Keratinocyte (primary cell): ENCODE measurements at regions not wholly inside any gene's neighbourhood (a gene's known extent, or its start where the extent isn't known, plus 50 kb on each side); places are given as distances from the start of the nearest gene placed in this dataset.

Experiments
- DNase-seq: peaks from one replicate; pipeline ENCODE4 v3.0.0-alpha.2; 2011; ENCODE audit warnings: low read depth, missing footprints, low spot score
- FAIRE-seq: peaks from 2 replicates; lab custom pipeline; 2011; peaks lifted over from hg19 to GRCh38; lab: Jason Lieb, UNC
- H2AFZ ChIP-seq: 2 replicates; pipeline ENCODE4 v1.6.0; 2012; ENCODE audit warnings: low read length, control low read depth, inconsistent platforms; ENCODE audit not compliant: control insufficient read depth
- H3K27ac ChIP-seq: 2 replicates; pipeline ENCODE4 v1.5.1; 2011; ENCODE audit warnings: low read length; ENCODE audit not compliant: control insufficient read depth, insufficient read depth
- H3K27me3 ChIP-seq: 3 replicates; pipeline ENCODE4 v1.6.0; 2011; ENCODE audit warnings: low read length; ENCODE audit not compliant: control insufficient read depth, insufficient read depth; ENCODE audit errors: extremely low read depth
- H3K36me3 ChIP-seq, 2 experiments: 2 replicates in 1 of 2; 3 replicates in 1 of 2; pipeline ENCODE4 v1.5.1; 2011; ENCODE audit warnings: low read length in 2 of 2, mild to moderate bottlenecking in 1 of 2; ENCODE audit not compliant: control insufficient read depth in 2 of 2, insufficient read depth in 2 of 2; ENCODE audit errors: extremely low read depth in 1 of 2
- H3K4me1 ChIP-seq: 3 replicates; pipeline ENCODE4 v1.5.1; 2011; ENCODE audit warnings: low read length; ENCODE audit not compliant: control insufficient read depth, insufficient read depth; ENCODE audit errors: extremely low read depth
- H3K4me2 ChIP-seq: 3 replicates; pipeline ENCODE4 v1.6.0; 2011; ENCODE audit warnings: low read depth, low read length; ENCODE audit not compliant: control insufficient read depth, insufficient read depth; ENCODE audit errors: extremely low read depth
- H3K4me3 ChIP-seq, 3 experiments: fragments of 200-600 bp in 1 of 3; sonication (generic) in 1 of 3; 2 replicates in 2 of 3; 3 replicates in 1 of 3; pipeline ENCODE4 v1.5.1; 2011 to 2016; ENCODE audit warnings: low read length in 3 of 3, mild to moderate bottlenecking in 3 of 3, control low read depth in 2 of 3, inconsistent platforms in 1 of 3, low read depth in 1 of 3, mixed read lengths in 1 of 3, mixed run types in 1 of 3, moderate library complexity in 1 of 3; ENCODE audit not compliant: control insufficient read depth in 2 of 3, insufficient read depth in 2 of 3; ENCODE audit errors: extremely low read depth in 1 of 3
- H3K79me2 ChIP-seq: 2 replicates; pipeline ENCODE4 v1.6.0; 2012; ENCODE audit warnings: low read length; ENCODE audit not compliant: control insufficient read depth, insufficient read depth
- H3K9ac ChIP-seq: 3 replicates; pipeline ENCODE4 v1.6.0; 2011; ENCODE audit warnings: low read length; ENCODE audit not compliant: control insufficient read depth, insufficient read depth; ENCODE audit errors: extremely low read depth
- H3K9me1 ChIP-seq: 3 replicates; pipeline ENCODE4 v1.6.0; 2011; ENCODE audit warnings: low read length; ENCODE audit not compliant: control insufficient read depth, insufficient read depth; ENCODE audit errors: extremely low read depth
- H3K9me3 ChIP-seq: 2 replicates; pipeline ENCODE4 v1.5.1; 2012; ENCODE audit warnings: low read depth, low read length; ENCODE audit not compliant: control insufficient read depth
- H4K20me1 ChIP-seq: 3 replicates; pipeline ENCODE4 v1.6.0; 2011; ENCODE audit warnings: low read length; ENCODE audit not compliant: control insufficient read depth, insufficient read depth; ENCODE audit errors: extremely low read depth
- EZH2 ChIP-seq: IDR thresholded peaks from one replicate; pipeline ENCODE4 v1.6.1; 2012; ENCODE audit warnings: inconsistent platforms, mild to moderate bottlenecking, low read length, moderate library complexity
- dilution Hi-C: fragments of 300-500 bp; cut with MboI; formaldehyde crosslinking; loops from one replicate; pipeline ENCODE4 v1.7.0; 2020; ENCODE audit warnings: low sequenced_read_pairs; ENCODE audit not compliant: extremely low pct_ligation_motif_present
- TF ChIP-seq, protein P1 (sequence below), 3 experiments: IDR thresholded peaks in 1 of 3; conservative IDR thresholded peaks in 1 of 3; optimal IDR thresholded peaks in 1 of 3; 2 replicates in 2 of 3; 3 replicates in 1 of 3; pipeline versions ENCODE3 to v1.5.1; 2011; ENCODE audit warnings: low read length in 3 of 3, mild to moderate bottlenecking in 3 of 3, moderate library complexity in 2 of 3, control low read depth in 1 of 3, inconsistent platforms in 1 of 3; ENCODE audit not compliant: insufficient read depth in 2 of 3; ENCODE audit errors: extremely low read depth in 1 of 3

GRCh38 chr20:60261333-60261732 lies 303.1 kb downstream of the CDH26 start:
- FAIRE-seq, result no peak
- dilution Hi-C loops, result no loop called here
- TF ChIP-seq, protein P1, sequence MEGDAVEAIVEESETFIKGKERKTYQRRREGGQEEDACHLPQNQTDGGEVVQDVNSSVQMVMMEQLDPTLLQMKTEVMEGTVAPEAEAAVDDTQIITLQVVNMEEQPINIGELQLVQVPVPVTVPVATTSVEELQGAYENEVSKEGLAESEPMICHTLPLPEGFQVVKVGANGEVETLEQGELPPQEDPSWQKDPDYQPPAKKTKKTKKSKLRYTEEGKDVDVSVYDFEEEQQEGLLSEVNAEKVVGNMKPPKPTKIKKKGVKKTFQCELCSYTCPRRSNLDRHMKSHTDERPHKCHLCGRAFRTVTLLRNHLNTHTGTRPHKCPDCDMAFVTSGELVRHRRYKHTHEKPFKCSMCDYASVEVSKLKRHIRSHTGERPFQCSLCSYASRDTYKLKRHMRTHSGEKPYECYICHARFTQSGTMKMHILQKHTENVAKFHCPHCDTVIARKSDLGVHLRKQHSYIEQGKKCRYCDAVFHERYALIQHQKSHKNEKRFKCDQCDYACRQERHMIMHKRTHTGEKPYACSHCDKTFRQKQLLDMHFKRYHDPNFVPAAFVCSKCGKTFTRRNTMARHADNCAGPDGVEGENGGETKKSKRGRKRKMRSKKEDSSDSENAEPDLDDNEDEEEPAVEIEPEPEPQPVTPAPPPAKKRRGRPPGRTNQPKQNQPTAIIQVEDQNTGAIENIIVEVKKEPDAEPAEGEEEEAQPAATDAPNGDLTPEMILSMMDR (optimal IDR thresholded peaks at IDR 0.05 in 1 of 3, IDR thresholded peaks at IDR 0.05 in 1 of 3, conservative IDR thresholded peaks at IDR 0.05 in 1 of 3; ENCODE audit: extremely low read depth in 1 of 3, insufficient read depth in 2 of 3, low read length in 3 of 3), result no peak
- no peak for TF ChIP-seq EZH2

DNA sequence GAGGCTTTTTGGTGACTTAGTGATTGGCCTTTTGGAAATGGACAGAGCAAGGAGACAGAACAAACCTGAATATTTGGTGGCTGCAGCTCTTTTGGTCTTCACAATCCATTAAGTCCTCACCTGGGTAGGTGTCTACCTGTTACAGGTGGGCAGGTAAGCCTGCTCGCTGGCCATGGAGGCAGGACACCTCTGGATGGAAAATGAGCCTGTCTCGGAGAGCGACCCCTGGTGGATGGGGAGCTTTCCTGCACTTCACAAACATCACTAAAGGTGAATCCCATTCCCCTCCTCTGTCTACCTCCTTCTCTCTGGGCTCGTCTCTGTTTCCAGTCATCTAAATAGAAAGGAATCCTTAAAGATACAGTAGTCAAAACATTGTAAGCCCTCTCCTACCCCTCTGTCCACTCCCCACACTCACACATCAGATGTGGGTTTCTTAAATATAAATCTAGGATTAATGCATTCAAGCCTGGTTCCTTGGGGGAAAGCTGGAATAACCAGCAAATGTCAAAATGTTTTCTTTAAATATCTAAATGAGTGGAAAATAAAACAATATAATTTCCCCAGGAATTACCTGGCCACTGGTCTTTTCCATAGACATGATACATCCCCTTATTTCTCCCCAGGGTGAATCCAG lies 304.9 kb downstream of the CDH26 start:
- FAIRE-seq (peak; percentile 79), DNase-seq (no peak)
- dilution Hi-C loops, result no loop called here
- Histone ChIP-seq H3K79me2 (no peaks in the 10 kb centered on the region), H3K27ac (no peak overlapping the region), H4K20me1 (no peaks in the 10 kb centered on the region), H3K4me2 (no peak overlapping the region), H2AFZ (no peak overlapping the region), H3K36me3 (no peaks in the 10 kb centered on the region), H3K4me3 (no peak overlapping the region), H3K9ac (no peak overlapping the region), H3K9me3 (no peaks in the 10 kb centered on the region), H3K27me3 (peaks cover 12% of the 10 kb centered on the region), H3K4me1 (no peaks in the 10 kb centered on the region), H3K9me1 (no peaks in the 10 kb centered on the region)
- TF ChIP-seq EZH2, result no peak
- TF ChIP-seq, protein P1 (optimal IDR thresholded peaks at IDR 0.05 in 1 of 3, IDR thresholded peaks at IDR 0.05 in 1 of 3, conservative IDR thresholded peaks at IDR 0.05 in 1 of 3; ENCODE audit: extremely low read depth in 1 of 3, insufficient read depth in 2 of 3, low read length in 3 of 3), result peak; percentile 94 to 95 (median 94)

More at GRCh38 chr20:60261333-60261732, 303.1 kb downstream of the CDH26 start:
- Histone ChIP-seq H3K9me3 (no peaks in the 10 kb centered on the region), H4K20me1 (no peaks in the 10 kb centered on the region), H3K9me1 (no peaks in the 10 kb centered on the region), H3K4me1 (no peaks in the 10 kb centered on the region), H3K9ac (no peak overlapping the region), H3K79me2 (no peaks in the 10 kb centered on the region), H3K4me3 (no peak overlapping the region), H3K4me2 (no peak overlapping the region), H2AFZ (no peak overlapping the region), H3K27ac (no peak overlapping the region), H3K36me3 (no peaks in the 10 kb centered on the region), H3K27me3 (peaks cover 22% of the 10 kb centered on the region)
- no peak for DNase-seq
